B cell (primary cell): ENCODE measurements at regions not wholly inside any gene's neighbourhood (a gene's known extent, or its start where the extent isn't known, plus 50 kb on each side); places are given as distances from the start of the nearest gene placed in this dataset.

ENCODE experiments used
- CTCF ChIP-seq: fragments of 200-600 bp; IDR thresholded peaks from one replicate; pipeline ENCODE4 v1.8.0; 2022; ENCODE audit warnings: antibody characterized with exemption, mild to moderate bottlenecking
- EZH2 ChIP-seq: IDR thresholded peaks from 2 replicates; pipeline ENCODE4 v1.6.1; 2012; ENCODE audit warnings: borderline replicate concordance, low read depth, mild to moderate bottlenecking, moderate library complexity, low read length; ENCODE audit not compliant: insufficient read depth, poor library complexity, severe bottlenecking

GRCh38 chr6:120260636-120261035 is 911.1 kb upstream of the MAN1A1 start:
- no peak for TF ChIP-seq CTCF
- no peak for TF ChIP-seq EZH2
